HS-27A (cell line): ENCODE measurements at regions not wholly inside any gene's neighbourhood (a gene's known extent, or its start where the extent isn't known, plus 50 kb on each side); places are given as distances from the start of the nearest gene placed in this dataset.

ENCODE experiments used
- DNase-seq: peaks from one replicate; pipeline ENCODE4 v3.0.0-alpha.2; 2012; ENCODE audit warnings: low read depth, missing footprints

- DNase-seq: no peak
Observed at GRCh38 chr3:126266850-126267168, 86.4 kb upstream of the ALDH1L1 start.

GRCh38 chr3:126266291-126266840 lies 86.0 kb upstream of the ALDH1L1 start:
- DNase-seq: no peak

GRCh38 chr3:126264952-126265351 lies 84.6 kb upstream of the ALDH1L1 start:
- no peak for DNase-seq

- no peak for DNase-seq
Observed at GRCh38 chr3:126264381-126264780, 84.0 kb upstream of the ALDH1L1 start.

GRCh38 chr3:126263971-126264370 lies 83.6 kb upstream of the ALDH1L1 start:
- no peak for DNase-seq

- no peak for DNase-seq
Observed at GRCh38 chr3:126263539-126263938, 83.2 kb upstream of the ALDH1L1 start.

GRCh38 chr3:126262227-126262626 lies 81.8 kb upstream of the ALDH1L1 start:
- DNase-seq: no peak

GRCh38 chr3:126261037-126261436 lies 80.7 kb upstream of the ALDH1L1 start:
- no peak for DNase-seq

- DNase-seq: no peak
Observed at GRCh38 chr3:126259411-126260391, 79.3 kb upstream of the ALDH1L1 start.

GRCh38 chr3:126258670-126259069 lies 78.3 kb upstream of the ALDH1L1 start:
- no peak for DNase-seq

- DNase-seq: no peak
Observed at GRCh38 chr3:126257984-126258383, 77.6 kb upstream of the ALDH1L1 start.

- DNase-seq: no peak
Observed at GRCh38 chr3:126257174-126257573, 76.8 kb upstream of the ALDH1L1 start.

- DNase-seq: no peak
Observed at GRCh38 chr3:126256251-126256650, 75.9 kb upstream of the ALDH1L1 start.

- no peak for DNase-seq
Observed at GRCh38 chr3:126253072-126253471, 72.7 kb upstream of the ALDH1L1 start.

GRCh38 chr3:126252373-126252772 lies 72.0 kb upstream of the ALDH1L1 start:
- no peak for DNase-seq

- DNase-seq: no peak
Observed at GRCh38 chr3:126245811-126246727, 65.7 kb upstream of the ALDH1L1 start.
